ENCODE measurements at regions not wholly inside any gene's neighbourhood (a gene's known extent, or its start where the extent isn't known, plus 50 kb on each side); places are given as distances from the start of the nearest gene placed in this dataset.

DNA sequence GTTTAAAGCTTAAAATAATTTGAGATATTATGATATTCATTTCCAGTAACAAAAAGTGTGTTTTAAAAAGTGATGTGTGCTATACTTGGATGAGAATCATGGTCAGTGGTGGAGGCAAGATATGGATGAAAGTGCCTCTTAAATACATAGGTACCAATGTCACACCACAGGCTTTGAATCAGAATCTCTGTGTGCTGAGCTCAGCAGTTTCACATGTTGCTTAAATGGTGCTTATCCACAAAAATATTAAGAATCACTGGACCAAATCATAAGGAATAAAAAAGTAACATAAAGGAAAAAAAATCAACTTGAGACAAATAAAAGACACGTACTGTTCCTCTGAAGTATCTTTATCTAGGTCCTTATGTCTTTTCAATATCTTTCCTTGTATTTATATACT is 850.5 kb upstream of the POT1 start:
- TF ChIP-seq FOXK2 (conservative IDR thresholded peaks at IDR 0.05 in 1 of 2, IDR thresholded peaks at IDR 0.05 in 1 of 2; ENCODE audit: low read depth in 2 of 2) (no peak), ZKSCAN1 (IDR thresholded peaks at IDR 0.05; ENCODE audit: low read depth, low read length) (no peak), TAF1 (IDR thresholded peaks at IDR 0.05; ENCODE audit: control insufficient read depth, extremely low read depth, insufficient read depth, low read length, severe bottlenecking) (no peak), FOS (IDR thresholded peaks at IDR 0.05; ENCODE audit: extremely low read depth, insufficient read length) (no peak)
- TF ChIP-seq, protein P1, sequence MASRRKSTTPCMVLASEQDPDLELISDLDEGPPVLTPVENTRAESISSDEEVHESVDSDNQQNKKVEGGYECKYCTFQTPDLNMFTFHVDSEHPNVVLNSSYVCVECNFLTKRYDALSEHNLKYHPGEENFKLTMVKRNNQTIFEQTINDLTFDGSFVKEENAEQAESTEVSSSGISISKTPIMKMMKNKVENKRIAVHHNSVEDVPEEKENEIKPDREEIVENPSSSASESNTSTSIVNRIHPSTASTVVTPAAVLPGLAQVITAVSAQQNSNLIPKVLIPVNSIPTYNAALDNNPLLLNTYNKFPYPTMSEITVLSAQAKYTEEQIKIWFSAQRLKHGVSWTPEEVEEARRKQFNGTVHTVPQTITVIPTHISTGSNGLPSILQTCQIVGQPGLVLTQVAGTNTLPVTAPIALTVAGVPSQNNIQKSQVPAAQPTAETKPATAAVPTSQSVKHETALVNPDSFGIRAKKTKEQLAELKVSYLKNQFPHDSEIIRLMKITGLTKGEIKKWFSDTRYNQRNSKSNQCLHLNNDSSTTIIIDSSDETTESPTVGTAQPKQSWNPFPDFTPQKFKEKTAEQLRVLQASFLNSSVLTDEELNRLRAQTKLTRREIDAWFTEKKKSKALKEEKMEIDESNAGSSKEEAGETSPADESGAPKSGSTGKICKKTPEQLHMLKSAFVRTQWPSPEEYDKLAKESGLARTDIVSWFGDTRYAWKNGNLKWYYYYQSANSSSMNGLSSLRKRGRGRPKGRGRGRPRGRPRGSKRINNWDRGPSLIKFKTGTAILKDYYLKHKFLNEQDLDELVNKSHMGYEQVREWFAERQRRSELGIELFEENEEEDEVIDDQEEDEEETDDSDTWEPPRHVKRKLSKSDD (conservative IDR thresholded peaks at IDR 0.05; ENCODE audit: low read length), result no peak
- TF ChIP-seq, protein P2, sequence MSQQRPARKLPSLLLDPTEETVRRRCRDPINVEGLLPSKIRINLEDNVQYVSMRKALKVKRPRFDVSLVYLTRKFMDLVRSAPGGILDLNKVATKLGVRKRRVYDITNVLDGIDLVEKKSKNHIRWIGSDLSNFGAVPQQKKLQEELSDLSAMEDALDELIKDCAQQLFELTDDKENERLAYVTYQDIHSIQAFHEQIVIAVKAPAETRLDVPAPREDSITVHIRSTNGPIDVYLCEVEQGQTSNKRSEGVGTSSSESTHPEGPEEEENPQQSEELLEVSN (IDR thresholded peaks at IDR 0.05; ENCODE audit: borderline replicate concordance in 1 of 2, extremely low read depth in 1 of 2, insufficient read depth in 1 of 2, insufficient read length in 1 of 2, low read depth in 1 of 2, low read length in 1 of 2, poor library complexity in 1 of 2, severe bottlenecking in 1 of 2), result no peak
